ENCODE measurements at regions not wholly inside any gene's neighbourhood (a gene's known extent, or its start where the extent isn't known, plus 50 kb on each side); places are given as distances from the start of the nearest gene placed in this dataset.

DNA sequence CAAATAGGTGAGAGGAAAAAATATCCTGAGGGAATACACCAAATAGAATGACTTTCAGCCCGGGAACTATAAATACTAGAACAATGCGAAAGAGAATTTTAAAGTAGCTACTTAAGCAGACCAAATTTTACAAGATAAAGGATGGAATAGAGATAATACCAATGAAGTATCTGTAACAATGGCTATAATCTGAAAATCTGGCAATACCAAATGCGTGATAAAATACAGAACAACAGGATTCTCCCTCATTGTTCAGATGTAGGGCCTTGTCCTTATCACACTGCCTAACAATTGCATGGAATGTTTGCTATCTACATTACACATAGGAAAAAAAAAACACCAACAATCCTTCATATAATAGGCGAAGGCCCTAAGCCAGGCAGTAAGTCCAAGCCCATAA lies 815.4 kb upstream of the MDGA2 start:
- Histone ChIP-seq H3K36me3 (replicated peaks in 1 of 2; ENCODE audit: control insufficient read depth in 1 of 2, insufficient read depth in 2 of 2, low read length in 2 of 2) (no peaks in the 10 kb centered on the region), H3K9ac (ENCODE audit: insufficient read depth, low read length, poor library complexity, severe bottlenecking) (no peak overlapping the region), H3K4me1 (ENCODE audit: control insufficient read depth in 1 of 2, insufficient read depth in 2 of 2, low read length in 2 of 2) (no peaks in the 10 kb centered on the region), H2AFZ (ENCODE audit: insufficient read depth, low read depth, low read length, poor library complexity, severe bottlenecking) (no peak overlapping the region), H3K4me2 (replicated peaks; ENCODE audit: extremely low read depth, low read length, poor library complexity, severe bottlenecking) (no peak overlapping the region), H3K9me3 (replicated peaks in 1 of 2; ENCODE audit: control insufficient read depth in 1 of 2, insufficient read depth in 1 of 2, low read length in 2 of 2) (peaks cover 4 to 10% of the 10 kb centered on the region in 2 donors), H3K79me2 (ENCODE audit: insufficient read depth, low read length) (no peaks in the 10 kb centered on the region), H3K27ac (ENCODE audit: low read depth in 1 of 2, low read length in 2 of 2) (no peak overlapping the region), H3K27me3 (ENCODE audit: control insufficient read depth in 2 of 2, insufficient read depth in 2 of 2, low read length in 2 of 2) (no peaks in the 10 kb centered on the region), H3K4me3 (replicated peaks in 1 of 3; ENCODE audit: low read depth in 2 of 3, low read length in 3 of 3) (no peak overlapping the region), H4K20me1 (ENCODE audit: insufficient read depth, low read length) (no peaks in the 10 kb centered on the region)
- DNase-seq, result no peak
- no peak overlapping the region for H3K27ac Mint-ChIP-seq
- no CpG with 5 or more reads among the region's 4 CpGs for WGBS (ENCODE audit: insufficient coverage)
- H3K27me3 Mint-ChIP-seq (ENCODE audit: low read depth in 3 of 3), result no peaks in the 10 kb centered on the region
- no peaks in the 10 kb centered on the region for H3K4me1 Mint-ChIP-seq
- H3K4me3 Mint-ChIP-seq, result no peak overlapping the region
- intact Hi-C loops (cut with micrococcal nuclease), result no loop called here
- H3K36me3 Mint-ChIP-seq, result no peaks in the 10 kb centered on the region
- peaks cover 0 to 16% (median 7%) of the 10 kb centered on the region in 7 donors for H3K9me3 Mint-ChIP-seq
- no peak for TF ChIP-seq CTCF (IDR thresholded peaks at IDR 0.05)

DNA sequence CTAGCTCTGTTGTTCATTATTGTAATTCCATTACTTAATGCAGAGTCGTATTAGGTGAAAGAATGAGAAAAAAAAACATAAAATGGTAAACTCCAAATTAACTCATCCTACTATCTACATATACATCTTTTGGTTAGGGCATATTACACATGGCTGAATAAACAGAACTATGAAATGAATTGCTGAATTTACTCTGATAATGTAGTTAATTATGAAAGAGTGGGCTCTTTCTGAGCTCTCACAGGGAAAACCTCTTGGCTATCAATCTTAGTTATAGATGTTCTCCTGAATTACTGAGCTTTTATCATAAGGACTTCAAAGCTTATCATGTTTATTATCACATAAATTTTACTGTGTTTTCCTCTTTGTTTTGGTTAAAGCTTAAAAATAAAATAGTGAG lies 798.5 kb upstream of the MDGA2 start:
- H3K36me3 Mint-ChIP-seq, result no peaks in the 10 kb centered on the region
- no peaks in the 10 kb centered on the region for H3K4me1 ChIP-seq (ENCODE audit: control insufficient read depth in 1 of 2, insufficient read depth in 2 of 2, low read length in 2 of 2)
- H3K27ac Mint-ChIP-seq, result no peak overlapping the region
- H3K4me3 Mint-ChIP-seq, result no peak overlapping the region
- H3K27ac ChIP-seq (ENCODE audit: low read depth in 1 of 2, low read length in 2 of 2), result no peak overlapping the region
- H3K4me2 ChIP-seq (replicated peaks; ENCODE audit: extremely low read depth, low read length, poor library complexity, severe bottlenecking), result no peak overlapping the region
- no peaks in the 10 kb centered on the region for H3K27me3 ChIP-seq (ENCODE audit: control insufficient read depth in 2 of 2, insufficient read depth in 2 of 2, low read length in 2 of 2)
- H4K20me1 ChIP-seq (ENCODE audit: insufficient read depth, low read length), result no peaks in the 10 kb centered on the region
- peaks cover 0 to 4% of the 10 kb centered on the region in 2 donors for H3K9me3 ChIP-seq (replicated peaks in 1 of 2; ENCODE audit: control insufficient read depth in 1 of 2, insufficient read depth in 1 of 2, low read length in 2 of 2)
- no peaks in the 10 kb centered on the region for H3K27me3 Mint-ChIP-seq (ENCODE audit: low read depth in 3 of 3)
- H3K79me2 ChIP-seq (ENCODE audit: insufficient read depth, low read length), result no peaks in the 10 kb centered on the region
- H2AFZ ChIP-seq (ENCODE audit: insufficient read depth, low read depth, low read length, poor library complexity, severe bottlenecking), result no peak overlapping the region
- H3K4me3 ChIP-seq (replicated peaks in 1 of 3; ENCODE audit: low read depth in 2 of 3, low read length in 3 of 3), result no peak overlapping the region
- intact Hi-C loops (cut with micrococcal nuclease), result no loop called here
- DNase-seq, result no peak
- H3K9me3 Mint-ChIP-seq, result peaks cover 0 to 6% (median 0%) of the 10 kb centered on the region in 7 donors
- no CpG with 5 or more reads among the region's 1 CpG for WGBS (ENCODE audit: insufficient coverage)
- no peak for TF ChIP-seq CTCF (IDR thresholded peaks at IDR 0.05)
- no peaks in the 10 kb centered on the region for H3K36me3 ChIP-seq (replicated peaks in 1 of 2; ENCODE audit: control insufficient read depth in 1 of 2, insufficient read depth in 2 of 2, low read length in 2 of 2)
- H3K4me1 Mint-ChIP-seq, result no peaks in the 10 kb centered on the region
- H3K9ac ChIP-seq (ENCODE audit: insufficient read depth, low read length, poor library complexity, severe bottlenecking), result no peak overlapping the region
